Activated naive CD8-positive, alpha-beta T cell treated with anti-CD3 and anti-CD28 coated beads, Interleukin-2, amount 50 U/mL, for 16 hours (primary cell): ENCODE measurements at regions not wholly inside any gene's neighbourhood (a gene's known extent, or its start where the extent isn't known, plus 50 kb on each side); places are given as distances from the start of the nearest gene placed in this dataset.
"Not testable (repeated sequence)": the region's sequence is repeated elsewhere in the genome, so short reads cannot be mapped to it uniquely, and the experiment has no call there.

Experiments used
- DNase-seq: peaks from one replicate; pipeline ENCODE4 v3.0.0-alpha.2; 2020; ENCODE audit warnings: low read depth, low spot score

GRCh38 chr15:62407216-62407615 is 242.1 kb upstream of the C2CD4B start:
- no peak for DNase-seq

- no peak for DNase-seq
Measured at GRCh38 chr15:62407962-62408361, 242.9 kb upstream of the C2CD4B start.

GRCh38 chr15:62409466-62409865 is 244.4 kb upstream of the C2CD4B start:
- no peak for DNase-seq

- DNase-seq: no peak
Measured at GRCh38 chr15:62412686-62413085, 247.6 kb upstream of the C2CD4B start.

GRCh38 chr15:62413153-62413552 is 248.1 kb upstream of the C2CD4B start:
- DNase-seq: no peak

GRCh38 chr15:62413786-62414185 is 248.7 kb upstream of the C2CD4B start:
- no peak for DNase-seq

- no peak for DNase-seq
Measured at GRCh38 chr15:62415498-62415897, 250.4 kb upstream of the C2CD4B start.

GRCh38 chr15:62416526-62416925 is 251.4 kb upstream of the C2CD4B start:
- DNase-seq: no peak

- DNase-seq: no peak
Measured at GRCh38 chr15:62417439-62417838, 252.4 kb upstream of the C2CD4B start.

- not testable (repeated sequence) for DNase-seq
Measured at GRCh38 chr15:62418496-62418895, 253.4 kb upstream of the C2CD4B start.

- DNase-seq: no peak
Measured at GRCh38 chr15:62419192-62419591, 254.1 kb upstream of the C2CD4B start.

- DNase-seq: not testable (repeated sequence)
Measured at GRCh38 chr15:62420371-62420770, 255.3 kb upstream of the C2CD4B start.

GRCh38 chr15:62421289-62421688 is 256.2 kb upstream of the C2CD4B start:
- no peak for DNase-seq

GRCh38 chr15:62426387-62426956 is 261.4 kb upstream of the C2CD4B start:
- no peak for DNase-seq

GRCh38 chr15:62428259-62428658 is 263.2 kb upstream of the C2CD4B start:
- DNase-seq: no peak

- no peak for DNase-seq
Measured at GRCh38 chr15:62428851-62429598, 263.9 kb upstream of the C2CD4B start.

GRCh38 chr15:62430056-62430455 is 265.0 kb upstream of the C2CD4B start:
- DNase-seq: no peak

GRCh38 chr15:62430552-62430951 is 265.5 kb upstream of the C2CD4B start:
- DNase-seq: no peak

GRCh38 chr15:62431008-62431797 is 266.1 kb upstream of the C2CD4B start:
- DNase-seq: no peak

- no peak for DNase-seq
Measured at GRCh38 chr15:62431817-62432216, 266.7 kb upstream of the C2CD4B start.

- no peak for DNase-seq
Measured at GRCh38 chr15:62432702-62433398, 267.8 kb upstream of the C2CD4B start.

- DNase-seq: no peak
Measured at GRCh38 chr15:62436235-62436634, 271.1 kb upstream of the C2CD4B start.
